Muscle layer of colon (tissue), 2 donors: ENCODE measurements at regions not wholly inside any gene's neighbourhood (a gene's known extent, or its start where the extent isn't known, plus 50 kb on each side); places are given as distances from the start of the nearest gene placed in this dataset.

ENCODE experiments used
- H3K27ac ChIP-seq: one replicate; pipeline ENCODE4 v1.7.0; 2013; ENCODE audit warnings: low read depth, mild to moderate bottlenecking, low read length, moderate library complexity
- H3K27me3 ChIP-seq, 2 donors: one replicate each; pipeline ENCODE4 v1.7.0; 2013; ENCODE audit warnings: low read length in 2 of 2, mild to moderate bottlenecking in 2 of 2; ENCODE audit not compliant: insufficient read depth in 2 of 2, control insufficient read depth in 1 of 2
- H3K36me3 ChIP-seq: one replicate; pipeline ENCODE4 v1.7.0; 2013; ENCODE audit warnings: mild to moderate bottlenecking, low read length; ENCODE audit not compliant: insufficient read depth
- H3K4me1 ChIP-seq: one replicate; pipeline ENCODE4 v1.7.0; 2013; ENCODE audit warnings: mild to moderate bottlenecking, low read length; ENCODE audit not compliant: insufficient read depth
- H3K4me3 ChIP-seq, 2 donors: one replicate each; pipeline ENCODE4 v1.7.0; 2013; ENCODE audit warnings: low read length in 2 of 2, low read depth in 1 of 2, mild to moderate bottlenecking in 1 of 2, moderate library complexity in 1 of 2
- H3K9ac ChIP-seq: one replicate; pipeline ENCODE4 v1.7.0; 2013; ENCODE audit warnings: low read length
- H3K9me3 ChIP-seq: one replicate; pipeline ENCODE4 v1.7.0; 2013; ENCODE audit warnings: mild to moderate bottlenecking, low read length
- donor health status: abdominal sarcoma.
- donor health status: Adenocarcinoma of cecum.

GRCh38 chr6:126546541-126547120, 206.7 kb downstream of the CENPW start:
- H3K27me3 ChIP-seq = no peaks in the 10 kb centered on the region
- H3K4me1 ChIP-seq = peaks cover 13% of the 10 kb centered on the region
- no peak overlapping the region for H3K4me3 ChIP-seq
- H3K9ac ChIP-seq = no peak overlapping the region
- no peaks in the 10 kb centered on the region for H3K36me3 ChIP-seq
- H3K9me3 ChIP-seq = no peaks in the 10 kb centered on the region
- no peak overlapping the region for H3K27ac ChIP-seq

DNA sequence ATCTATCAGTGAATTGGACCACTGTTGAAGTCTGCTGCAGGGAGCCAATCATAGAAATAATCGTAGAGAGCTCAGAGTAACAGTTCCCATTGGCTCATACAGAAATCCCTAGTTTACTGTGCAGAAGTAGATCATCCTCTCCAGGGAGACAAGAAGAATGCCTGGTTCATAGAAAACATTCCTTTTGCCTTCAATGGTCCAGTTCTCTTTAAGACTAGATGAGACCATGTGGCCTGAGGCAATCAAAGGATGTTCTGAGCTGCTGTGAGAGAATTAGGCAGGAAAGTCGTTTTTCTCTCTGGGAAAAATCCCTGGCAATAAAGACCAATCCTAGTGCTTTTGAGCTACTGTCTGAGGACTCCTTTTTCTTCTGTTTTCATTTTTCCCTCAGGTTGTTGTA, 208.4 kb downstream of the CENPW start:
- H3K9ac ChIP-seq = no peak overlapping the region
- no peak overlapping the region for H3K27ac ChIP-seq
- no peak overlapping the region for H3K4me3 ChIP-seq
- no peaks in the 10 kb centered on the region for H3K9me3 ChIP-seq
- H3K36me3 ChIP-seq = no peaks in the 10 kb centered on the region
- peaks cover 6% of the 10 kb centered on the region for H3K4me1 ChIP-seq
- H3K27me3 ChIP-seq = no peaks in the 10 kb centered on the region

GRCh38 chr6:126550323-126550722, 210.4 kb downstream of the CENPW start:
- Histone ChIP-seq H3K27ac (no peak overlapping the region), H3K36me3 (no peaks in the 10 kb centered on the region), H3K9me3 (no peaks in the 10 kb centered on the region), H3K4me1 (peaks cover 6% of the 10 kb centered on the region), H3K4me3 (no peak overlapping the region), H3K9ac (no peak overlapping the region), H3K27me3 (no peaks in the 10 kb centered on the region)

GRCh38 chr6:126551832-126552231, 211.9 kb downstream of the CENPW start:
- H3K4me3 ChIP-seq = no peak overlapping the region
- H3K36me3 ChIP-seq = no peaks in the 10 kb centered on the region
- H3K4me1 ChIP-seq = peaks cover under 1% of the 10 kb centered on the region
- H3K27ac ChIP-seq = no peak overlapping the region
- no peaks in the 10 kb centered on the region for H3K9me3 ChIP-seq
- H3K9ac ChIP-seq = no peak overlapping the region
- no peaks in the 10 kb centered on the region for H3K27me3 ChIP-seq

- Histone ChIP-seq H3K4me3 (no peak overlapping the region), H3K36me3 (no peaks in the 10 kb centered on the region), H3K4me1 (no peaks in the 10 kb centered on the region), H3K27ac (no peak overlapping the region), H3K9ac (no peak overlapping the region), H3K9me3 (no peaks in the 10 kb centered on the region), H3K27me3 (no peaks in the 10 kb centered on the region)
Observed at GRCh38 chr6:126553854-126554253, 213.9 kb downstream of the CENPW start.

DNA sequence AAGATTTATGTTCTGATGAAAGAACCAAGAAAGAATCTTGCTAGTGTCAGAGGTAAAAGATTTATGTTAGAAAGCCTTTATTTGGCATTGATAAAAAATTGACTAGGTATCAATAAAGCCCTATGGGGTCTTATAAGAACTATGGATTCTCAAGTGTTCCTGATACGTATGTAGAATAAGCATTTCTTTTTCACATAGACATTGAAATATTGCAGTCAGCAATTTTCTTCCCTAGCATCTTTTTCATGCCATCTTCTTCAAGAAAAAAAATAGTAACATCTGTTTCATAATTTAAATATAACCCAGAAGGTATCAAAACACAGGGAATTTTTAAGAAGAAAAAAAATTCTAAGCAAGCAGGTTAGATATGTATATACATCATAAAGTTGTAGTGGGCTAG, 230.6 kb downstream of the CENPW start:
- Histone ChIP-seq H3K4me1 (no peaks in the 10 kb centered on the region), H3K9me3 (no peaks in the 10 kb centered on the region), H3K27me3 (no peaks in the 10 kb centered on the region), H3K36me3 (no peaks in the 10 kb centered on the region), H3K27ac (no peak overlapping the region), H3K9ac (no peak overlapping the region), H3K4me3 (no peak overlapping the region)

GRCh38 chr6:126574301-126574700, 234.4 kb downstream of the CENPW start:
- H3K36me3 ChIP-seq = no peaks in the 10 kb centered on the region
- H3K27me3 ChIP-seq = no peaks in the 10 kb centered on the region
- no peak overlapping the region for H3K9ac ChIP-seq
- H3K4me1 ChIP-seq = no peaks in the 10 kb centered on the region
- H3K27ac ChIP-seq = no peak overlapping the region
- no peak overlapping the region for H3K4me3 ChIP-seq
- no peaks in the 10 kb centered on the region for H3K9me3 ChIP-seq

DNA sequence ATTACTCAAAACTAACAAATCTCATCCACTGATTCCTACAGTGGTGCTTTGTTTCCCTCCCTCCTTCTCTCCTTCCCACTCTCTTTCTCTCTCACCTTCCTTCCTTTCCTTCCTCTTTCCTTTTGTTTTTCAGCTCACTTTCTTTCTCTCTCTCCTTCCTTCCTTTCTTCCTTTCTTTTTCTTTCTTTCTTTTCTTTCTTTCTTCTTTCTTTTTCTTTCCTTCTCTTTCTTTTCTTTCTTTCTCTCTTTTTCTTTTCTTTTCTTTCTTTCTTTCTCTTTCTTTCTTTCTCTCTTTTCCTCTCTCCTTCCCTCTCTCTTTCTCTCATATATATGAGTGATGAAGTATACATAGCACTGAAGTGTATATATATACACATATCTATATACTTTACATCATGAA, 241.4 kb downstream of the CENPW start:
- H3K4me1 ChIP-seq = no peaks in the 10 kb centered on the region
- H3K27me3 ChIP-seq = no peaks in the 10 kb centered on the region
- H3K4me3 ChIP-seq = no peak overlapping the region
- no peak overlapping the region for H3K27ac ChIP-seq
- H3K9ac ChIP-seq = no peak overlapping the region
- no peaks in the 10 kb centered on the region for H3K36me3 ChIP-seq
- H3K9me3 ChIP-seq = no peaks in the 10 kb centered on the region

GRCh38 chr6:126600258-126600916, 260.5 kb downstream of the CENPW start:
- H3K27me3 ChIP-seq = no peaks in the 10 kb centered on the region
- H3K9me3 ChIP-seq = no peaks in the 10 kb centered on the region
- no peak overlapping the region for H3K27ac ChIP-seq
- no peaks in the 10 kb centered on the region for H3K4me1 ChIP-seq
- no peaks in the 10 kb centered on the region for H3K36me3 ChIP-seq
- H3K9ac ChIP-seq = no peak overlapping the region
- H3K4me3 ChIP-seq = no peak overlapping the region

GRCh38 chr6:126603410-126603809, 263.5 kb downstream of the CENPW start:
- no peak overlapping the region for H3K4me3 ChIP-seq
- no peaks in the 10 kb centered on the region for H3K4me1 ChIP-seq
- no peaks in the 10 kb centered on the region for H3K27me3 ChIP-seq
- no peak overlapping the region for H3K27ac ChIP-seq
- H3K9ac ChIP-seq = no peak overlapping the region
- no peaks in the 10 kb centered on the region for H3K36me3 ChIP-seq
- no peaks in the 10 kb centered on the region for H3K9me3 ChIP-seq

GRCh38 chr6:126605089-126605488, 265.2 kb downstream of the CENPW start:
- Histone ChIP-seq H3K36me3 (no peaks in the 10 kb centered on the region), H3K27ac (no peak overlapping the region), H3K9ac (no peak overlapping the region), H3K4me3 (no peak overlapping the region), H3K9me3 (no peaks in the 10 kb centered on the region), H3K4me1 (no peaks in the 10 kb centered on the region), H3K27me3 (no peaks in the 10 kb centered on the region)

DNA sequence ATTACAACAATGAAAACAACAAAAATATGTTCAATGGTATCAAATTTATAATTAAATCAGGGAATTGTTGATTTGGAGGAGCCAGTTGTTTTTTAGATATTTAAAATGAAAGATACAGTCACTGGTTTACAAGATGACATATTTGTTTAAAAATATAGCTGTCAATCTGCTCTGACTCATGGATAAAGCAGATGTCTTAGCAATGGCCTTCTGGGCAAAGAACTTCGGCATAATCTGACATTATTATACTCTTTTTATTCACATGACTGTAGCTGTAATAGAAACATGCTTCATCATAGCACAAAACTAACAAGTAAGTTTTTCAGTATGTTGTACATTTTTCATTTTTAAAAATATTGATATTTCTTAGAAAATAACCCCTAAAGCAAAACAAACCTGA, 267.4 kb downstream of the CENPW start:
- H3K9me3 ChIP-seq = no peaks in the 10 kb centered on the region
- no peaks in the 10 kb centered on the region for H3K36me3 ChIP-seq
- H3K4me1 ChIP-seq = no peaks in the 10 kb centered on the region
- H3K27ac ChIP-seq = no peak overlapping the region
- H3K9ac ChIP-seq = no peak overlapping the region
- H3K4me3 ChIP-seq = no peak overlapping the region
- no peaks in the 10 kb centered on the region for H3K27me3 ChIP-seq
